Uterus (tissue), 3 donors: ENCODE measurements at regions not wholly inside any gene's neighbourhood (a gene's known extent, or its start where the extent isn't known, plus 50 kb on each side); places are given as distances from the start of the nearest gene placed in this dataset.
"Not testable (repeated sequence)": the region's sequence is repeated elsewhere in the genome, so short reads cannot be mapped to it uniquely, and the experiment has no call there.

ENCODE experiments used
- DNase-seq, 2 donors: peaks; one replicate each; pipeline ENCODE4 v3.0.0-alpha.2; 2019 to 2020
- H3K27ac ChIP-seq, 2 donors: fragments of 200-600 bp; sonication (generic); 1 replicate in 1 of 2; 2 replicates in 1 of 2; pipeline ENCODE4 v1.5.1; 2016 to 2018
- H3K27me3 ChIP-seq, 2 donors: fragments of 200-600 bp; sonication (generic); one replicate each; pipeline ENCODE4 v1.5.1; 2018 to 2019; ENCODE audit warnings: control low read depth in 1 of 2
- H3K36me3 ChIP-seq, 2 donors: fragments of 200-600 bp; sonication (generic); one replicate each; pipeline ENCODE4 v1.5.1; 2019; ENCODE audit warnings: control low read depth in 1 of 2
- H3K4me1 ChIP-seq, 2 donors: fragments of 200-600 bp; sonication (generic); one replicate each; pipeline ENCODE4 v1.5.1; 2018 to 2019; ENCODE audit warnings: control low read depth in 1 of 2
- H3K4me3 ChIP-seq, 2 donors: fragments of 200-600 bp; sonication (generic); 1 replicate in 1 of 2; 2 replicates in 1 of 2; pipeline ENCODE4 v1.5.1; 2018 to 2019; ENCODE audit warnings: mild to moderate bottlenecking in 1 of 2
- H3K9me3 ChIP-seq, 2 donors: fragments of 200-600 bp; sonication (generic); one replicate each; pipeline ENCODE4 v1.5.1; 2019; ENCODE audit warnings: control low read depth in 1 of 2
- intact Hi-C: fragments of 100-400 bp; cut with DNase I; formaldehyde crosslinking; loops from one replicate; pipeline ENCODE4 v1.15.1; 2023; ENCODE audit warnings: low total_unique reads
- donor health status: DM: yes; HTN: yes; CAD: no.

DNA sequence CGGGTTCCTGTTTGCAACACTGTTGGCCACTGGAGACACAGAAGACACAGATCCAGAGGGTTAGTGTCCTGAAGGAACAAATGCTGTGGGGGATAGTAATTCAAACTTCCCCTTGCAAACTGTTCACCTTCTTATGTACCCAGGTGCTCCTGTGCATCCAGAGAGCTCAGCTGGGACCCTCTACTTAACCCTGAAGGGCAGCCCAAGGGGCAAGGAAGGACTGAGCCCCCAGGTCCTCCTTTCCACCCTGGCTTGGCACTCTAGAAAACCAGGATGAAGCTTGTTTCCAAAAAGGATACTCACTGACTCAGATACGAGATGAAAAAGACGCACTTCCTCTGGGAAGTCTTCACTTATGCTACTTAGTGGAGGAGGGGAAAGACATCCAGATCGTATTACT is 78.2 kb upstream of the TNK2 start:
- H3K9me3 ChIP-seq, H3K27ac ChIP-seq, intact Hi-C loops, H3K4me1 ChIP-seq, H3K4me3 ChIP-seq, DNase-seq, H3K36me3 ChIP-seq, H3K27me3 ChIP-seq: not testable (repeated sequence)

DNA sequence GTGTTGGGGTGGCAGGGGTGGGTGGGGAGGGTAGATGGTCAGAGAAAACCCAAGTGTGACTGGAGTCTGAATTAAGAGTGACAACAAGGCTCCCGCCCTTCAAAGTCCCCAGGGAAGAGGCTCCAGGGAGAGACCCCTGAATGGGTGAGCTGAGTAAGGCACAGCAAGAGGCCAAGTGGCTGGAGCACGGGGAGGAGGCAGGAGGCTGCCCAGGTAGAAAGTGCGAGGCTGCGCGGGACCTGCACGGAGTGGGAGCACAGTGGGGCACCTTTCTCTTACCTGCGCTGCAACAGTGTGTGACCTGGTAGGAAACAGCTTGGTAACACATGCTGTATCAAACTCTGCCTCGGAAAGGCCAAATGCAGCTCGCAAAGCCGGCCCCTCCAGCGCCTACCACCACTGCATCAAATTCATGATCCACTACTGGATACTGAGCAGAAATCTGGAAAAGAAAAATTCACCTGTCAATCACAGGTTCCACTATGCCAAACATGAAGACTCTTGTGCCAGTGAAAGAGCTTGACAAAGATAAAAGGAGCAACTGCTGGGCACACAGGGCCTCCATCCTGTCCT is 77.1 kb upstream of the TNK2 start:
- H3K9me3 ChIP-seq, H3K4me1 ChIP-seq, H3K4me3 ChIP-seq, DNase-seq, intact Hi-C loops, H3K36me3 ChIP-seq, H3K27me3 ChIP-seq, H3K27ac ChIP-seq: not testable (repeated sequence)

DNA sequence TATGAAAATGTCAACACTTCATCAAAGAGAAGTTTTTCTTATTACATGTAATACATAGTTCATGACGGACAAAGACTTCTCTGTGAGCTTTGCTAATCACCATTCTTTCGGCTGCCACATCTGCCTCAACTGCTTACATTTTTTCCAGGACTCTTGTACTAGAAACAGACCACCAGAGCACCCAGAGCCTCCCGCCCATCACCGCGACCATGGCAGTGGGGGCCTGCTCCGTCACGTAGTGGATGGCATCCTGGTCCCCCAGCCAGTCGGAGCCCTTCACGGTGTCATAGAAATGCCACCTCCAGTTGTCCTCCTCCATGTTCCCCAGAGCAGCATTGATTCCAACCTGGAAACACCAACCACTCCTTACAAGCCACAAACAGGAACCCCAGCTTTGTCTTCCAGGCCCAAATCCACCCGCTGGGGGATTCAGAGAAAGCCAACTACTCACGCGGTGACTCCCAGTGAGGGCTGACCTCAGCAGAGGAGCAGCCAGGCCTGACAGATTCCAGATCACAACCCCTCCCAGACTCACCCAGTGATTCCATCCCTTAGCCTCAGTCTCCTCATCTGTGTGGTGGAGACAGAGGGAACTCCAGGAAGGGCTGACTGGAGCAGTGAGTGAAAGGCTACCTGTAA is 76.2 kb upstream of the TNK2 start:
- H3K4me3 ChIP-seq, H3K27me3 ChIP-seq, H3K27ac ChIP-seq, H3K36me3 ChIP-seq, DNase-seq, H3K4me1 ChIP-seq, H3K9me3 ChIP-seq, intact Hi-C loops: not testable (repeated sequence)

DNA sequence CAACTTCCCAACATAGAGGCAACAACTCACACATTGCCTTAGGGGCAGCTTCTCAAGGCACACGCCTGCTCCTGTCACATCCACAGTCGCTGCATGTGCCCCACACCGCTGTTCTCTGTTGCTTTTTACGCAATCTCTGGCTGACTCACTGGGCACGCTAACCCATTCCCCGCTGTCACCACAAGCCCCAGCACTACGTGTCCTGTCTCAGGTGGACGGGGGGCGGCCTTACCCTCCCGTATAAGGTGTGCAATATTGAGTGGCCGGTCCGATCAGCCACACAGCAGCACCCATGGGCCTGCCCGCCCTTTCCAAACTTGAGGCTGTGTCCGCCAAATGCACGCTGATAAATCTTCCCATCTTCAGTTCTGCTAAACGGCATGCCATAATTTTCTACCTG is 75.5 kb upstream of the TNK2 start:
- H3K9me3 ChIP-seq, intact Hi-C loops, H3K4me3 ChIP-seq, H3K27ac ChIP-seq, H3K27me3 ChIP-seq, H3K4me1 ChIP-seq, DNase-seq, H3K36me3 ChIP-seq: not testable (repeated sequence)

DNA sequence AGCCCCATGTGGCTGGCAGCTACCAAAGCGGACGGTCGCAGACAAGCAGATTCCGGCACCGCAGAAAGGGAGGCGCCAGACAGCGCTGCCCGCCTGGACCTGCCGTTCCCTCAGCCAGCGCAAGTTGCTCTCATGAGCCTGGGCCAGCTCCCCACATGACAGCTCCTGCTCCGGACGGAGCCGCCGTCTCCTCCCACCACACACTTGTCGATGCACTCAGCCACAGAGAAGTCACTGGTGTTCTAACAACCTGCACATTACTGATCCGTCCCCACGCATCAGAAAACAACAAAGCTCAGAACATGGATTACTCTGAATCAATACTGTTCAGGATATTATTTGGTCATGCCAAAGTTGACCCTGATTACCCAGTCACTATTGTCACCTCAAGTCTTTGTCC is 74.4 kb upstream of the TNK2 start:
- H3K27me3 ChIP-seq, H3K4me3 ChIP-seq, H3K9me3 ChIP-seq, intact Hi-C loops, H3K4me1 ChIP-seq, DNase-seq, H3K27ac ChIP-seq, H3K36me3 ChIP-seq: not testable (repeated sequence)

DNA sequence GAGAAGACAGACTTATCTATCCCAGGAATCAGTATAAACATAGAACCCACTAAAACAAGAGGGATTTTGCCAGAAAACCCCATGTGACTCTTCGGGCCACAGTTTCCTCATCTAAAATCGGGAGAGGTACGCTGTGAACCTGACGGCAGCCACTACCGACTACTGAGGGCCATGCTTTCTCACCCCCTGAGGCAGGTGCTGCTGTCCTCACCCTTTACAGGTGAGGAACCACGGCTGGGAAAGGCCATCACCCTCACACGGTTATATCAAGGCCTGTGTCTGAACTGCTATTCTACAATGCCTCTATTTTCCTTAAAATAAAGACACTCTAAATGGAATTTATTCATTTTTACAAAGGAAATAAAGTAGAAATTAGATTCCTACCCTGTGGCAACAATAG is 73.4 kb upstream of the TNK2 start:
- DNase-seq, intact Hi-C loops, H3K27ac ChIP-seq, H3K4me1 ChIP-seq, H3K9me3 ChIP-seq, H3K27me3 ChIP-seq, H3K4me3 ChIP-seq, H3K36me3 ChIP-seq: not testable (repeated sequence)

DNA sequence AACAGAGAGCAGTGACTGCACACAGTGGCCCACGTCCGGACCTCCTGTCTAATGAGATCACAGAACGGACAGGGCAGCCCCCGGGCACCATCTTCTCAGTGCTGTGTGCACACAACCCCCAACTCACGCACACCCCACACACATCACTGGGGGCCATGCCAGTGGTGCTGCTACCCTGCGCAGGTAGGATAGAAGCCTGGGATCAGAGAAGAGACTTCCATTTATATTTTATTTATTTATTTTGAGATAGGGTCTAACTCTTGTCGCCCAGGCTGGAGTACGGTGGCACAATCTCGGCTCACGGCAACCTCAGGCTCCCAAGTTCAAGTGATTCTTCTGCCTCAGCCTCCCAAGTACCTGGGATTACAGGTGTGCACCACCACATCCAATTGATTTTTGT is 71.5 kb upstream of the TNK2 start:
- H3K9me3 ChIP-seq, H3K27me3 ChIP-seq, H3K4me1 ChIP-seq, intact Hi-C loops, DNase-seq, H3K36me3 ChIP-seq, H3K4me3 ChIP-seq, H3K27ac ChIP-seq: not testable (repeated sequence)

DNA sequence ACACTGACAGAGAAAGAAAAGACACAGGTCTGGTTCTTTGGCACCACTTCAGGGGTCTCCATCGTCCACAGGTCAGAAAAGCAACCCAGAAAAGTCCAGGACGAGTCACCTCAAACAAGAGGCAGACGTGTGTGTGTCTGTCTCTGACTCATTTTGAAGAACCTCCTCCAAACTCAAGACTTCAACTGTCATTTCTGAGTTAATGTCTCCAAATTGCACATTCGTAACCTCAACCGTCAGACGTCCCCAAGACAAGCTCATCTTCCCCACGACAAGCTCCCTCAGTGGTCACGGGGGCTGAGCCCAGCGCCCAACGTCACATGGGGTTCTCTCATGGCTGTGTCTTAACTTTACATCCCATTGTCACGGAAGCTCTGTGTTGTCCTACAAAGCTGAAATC is 70.2 kb upstream of the TNK2 start:
- H3K4me1 ChIP-seq, H3K36me3 ChIP-seq, H3K4me3 ChIP-seq, intact Hi-C loops, H3K9me3 ChIP-seq, H3K27ac ChIP-seq, H3K27me3 ChIP-seq, DNase-seq: not testable (repeated sequence)

DNA sequence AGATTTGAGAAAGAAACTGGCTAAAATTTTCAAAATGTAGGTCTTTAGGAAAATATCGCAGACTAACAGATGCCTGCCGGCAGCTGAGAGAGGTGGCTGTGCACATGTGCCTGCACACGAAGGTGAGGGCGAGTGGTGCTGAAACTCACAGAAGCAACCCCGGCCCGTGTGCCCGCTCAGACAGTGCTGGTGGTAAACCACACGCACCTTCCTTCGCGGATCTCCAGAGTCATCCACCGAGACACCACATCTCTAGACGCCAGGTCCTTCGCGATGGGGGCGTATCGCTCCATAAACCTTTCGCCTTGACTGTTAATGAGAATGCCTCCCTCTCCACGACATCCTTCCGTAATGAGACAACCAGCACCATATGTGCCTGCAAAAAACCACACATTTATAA is 68.5 kb upstream of the TNK2 start:
- H3K4me1 ChIP-seq, H3K9me3 ChIP-seq, DNase-seq, H3K4me3 ChIP-seq, H3K36me3 ChIP-seq, H3K27ac ChIP-seq, intact Hi-C loops, H3K27me3 ChIP-seq: not testable (repeated sequence)

DNA sequence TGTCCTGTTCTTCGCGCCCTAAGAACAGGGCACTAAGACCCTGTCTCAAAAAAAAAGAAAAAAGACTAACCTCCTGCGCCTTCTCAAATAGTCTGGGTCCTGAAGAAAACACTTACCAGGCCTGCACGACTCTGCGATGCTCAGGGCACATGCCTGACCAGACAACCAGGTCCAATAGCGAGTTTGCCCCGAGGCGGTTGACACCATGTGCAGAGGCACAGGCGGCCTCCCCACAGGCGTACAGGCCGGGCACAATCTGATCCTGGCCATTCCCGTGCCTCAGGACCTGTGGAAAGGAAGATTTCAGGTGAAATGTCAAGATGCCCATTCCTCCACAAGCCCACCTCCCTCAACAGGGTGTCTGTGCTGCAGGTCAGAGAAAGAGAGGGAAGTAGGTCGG is 65.9 kb upstream of the TNK2 start:
- H3K4me3 ChIP-seq, H3K4me1 ChIP-seq, intact Hi-C loops, H3K27me3 ChIP-seq, H3K36me3 ChIP-seq, DNase-seq, H3K27ac ChIP-seq, H3K9me3 ChIP-seq: not testable (repeated sequence)

DNA sequence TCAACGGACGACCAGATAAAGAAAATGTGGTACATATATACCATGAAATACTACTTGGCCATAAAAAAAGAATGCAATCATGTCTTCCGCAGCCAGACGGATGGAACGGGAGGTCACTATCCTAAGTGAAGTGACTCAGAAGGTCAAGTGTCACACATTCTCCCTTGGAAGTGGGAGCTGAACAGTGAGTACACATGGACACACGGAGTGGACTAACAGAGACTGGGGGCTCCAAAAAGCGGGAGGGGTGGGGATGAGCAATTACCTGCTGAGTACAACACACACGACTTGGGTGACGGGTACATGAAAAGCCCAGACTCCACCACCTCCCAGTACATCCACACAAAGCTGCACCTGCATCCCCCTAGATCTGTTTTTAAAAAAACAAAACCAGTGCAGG is 62.5 kb upstream of the TNK2 start:
- H3K9me3 ChIP-seq, H3K4me3 ChIP-seq, H3K36me3 ChIP-seq, H3K27me3 ChIP-seq, H3K27ac ChIP-seq, H3K4me1 ChIP-seq, intact Hi-C loops, DNase-seq: not testable (repeated sequence)

DNA sequence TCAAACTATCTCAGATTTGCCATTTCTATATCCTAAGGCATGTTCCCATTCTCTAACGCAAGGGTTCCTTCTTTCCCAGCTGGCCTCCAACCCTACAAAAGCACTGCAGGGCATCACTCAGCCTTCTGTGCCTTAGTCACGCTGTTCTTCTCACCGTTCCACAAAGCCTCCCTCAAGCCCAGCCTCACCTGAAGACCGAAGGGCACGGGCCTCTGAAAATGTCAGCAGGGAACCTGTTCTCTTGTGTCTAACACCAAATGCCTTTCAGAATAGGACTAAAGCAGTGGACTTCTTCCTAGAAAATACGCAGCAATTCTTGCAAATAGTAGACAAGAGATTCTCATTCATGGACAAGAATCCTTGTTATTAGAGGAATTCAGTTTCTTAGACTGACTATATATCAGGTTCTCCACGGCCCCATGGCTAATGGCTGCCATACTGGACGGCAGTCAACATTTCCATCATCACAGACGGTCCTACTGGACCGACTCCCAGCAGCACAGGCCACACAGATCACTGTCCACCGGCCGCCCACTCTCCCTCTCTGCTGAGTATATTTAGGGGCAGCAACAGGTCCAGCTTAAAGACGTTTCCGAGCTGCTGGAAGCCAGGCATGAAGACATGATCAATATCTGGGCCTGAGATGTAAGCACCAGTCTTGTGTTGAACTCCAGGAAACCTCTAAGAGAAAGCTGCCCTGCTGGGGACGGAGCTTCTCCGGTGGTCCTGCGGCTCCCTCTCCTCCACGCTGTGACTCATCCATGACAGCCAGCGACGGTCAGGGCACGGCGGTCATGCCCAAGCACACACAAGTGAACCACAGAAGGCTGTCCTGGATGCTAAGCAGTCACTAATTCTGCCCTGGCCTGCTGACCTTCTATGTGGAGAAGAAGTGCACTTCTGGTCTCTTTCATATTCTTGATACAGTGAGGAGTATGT is 61.8 kb upstream of the TNK2 start:
- H3K27me3 ChIP-seq, H3K9me3 ChIP-seq, H3K4me1 ChIP-seq, H3K36me3 ChIP-seq, H3K4me3 ChIP-seq, intact Hi-C loops, H3K27ac ChIP-seq, DNase-seq: not testable (repeated sequence)

DNA sequence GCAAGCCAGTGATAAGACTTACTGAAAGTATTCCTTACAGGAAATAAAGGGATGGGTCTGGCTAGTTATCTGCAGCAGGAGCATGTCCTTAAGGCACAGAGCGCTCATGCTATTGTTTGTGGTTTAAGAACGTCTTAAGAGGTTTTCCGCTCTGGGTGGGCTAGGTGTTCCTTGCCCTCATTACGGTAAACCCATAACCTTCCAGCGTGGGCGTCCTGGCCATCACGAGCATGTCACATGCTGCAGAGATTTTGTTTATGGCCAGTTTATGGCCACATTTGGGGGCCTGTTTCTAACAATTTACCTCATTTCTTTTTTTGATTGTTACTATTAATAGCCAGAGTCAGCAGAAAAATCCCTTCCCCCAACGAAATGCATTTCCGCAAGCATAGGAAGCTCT is 61.0 kb upstream of the TNK2 start:
- H3K27ac ChIP-seq, intact Hi-C loops, H3K4me3 ChIP-seq, DNase-seq, H3K27me3 ChIP-seq, H3K4me1 ChIP-seq, H3K36me3 ChIP-seq, H3K9me3 ChIP-seq: not testable (repeated sequence)
